Lower lobe of right lung (tissue), 2 donors: ENCODE measurements at regions not wholly inside any gene's neighbourhood (a gene's known extent, or its start where the extent isn't known, plus 50 kb on each side); places are given as distances from the start of the nearest gene placed in this dataset.

Experiments used
- ATAC-seq, 2 donors: fragments of 200-7000 bp; cut with Tn5 transposase; one replicate each; pipeline ENCODE4 v1.9.1; 2020 to 2022; ENCODE audit warnings: mild to moderate bottlenecking in 2 of 2, moderate library complexity in 2 of 2
- DNase-seq: peaks from one replicate; pipeline ENCODE4 v3.0.0-alpha.2; 2020
- H3K27ac ChIP-seq: fragments of 200-600 bp; one replicate; pipeline ENCODE4 v1.8.0; 2022
- H3K27me3 ChIP-seq: fragments of 200-600 bp; one replicate; pipeline ENCODE4 v1.8.0; 2022; ENCODE audit warnings: low read depth
- H3K36me3 ChIP-seq: fragments of 200-600 bp; one replicate; pipeline ENCODE4 v1.8.0; 2022; ENCODE audit warnings: mild to moderate bottlenecking
- H3K4me1 ChIP-seq: fragments of 200-600 bp; one replicate; pipeline ENCODE4 v1.8.0; 2022
- H3K4me3 ChIP-seq: fragments of 200-600 bp; one replicate; pipeline ENCODE4 v1.8.0; 2022; ENCODE audit warnings: mild to moderate bottlenecking
- H3K9me3 ChIP-seq: fragments of 200-600 bp; one replicate; pipeline ENCODE4 v1.8.0; 2022
- intact Hi-C: fragments of 100-400 bp; cut with DNase I; formaldehyde crosslinking; loops from one replicate; pipeline ENCODE4 v1.11.0; 2022
- TF ChIP-seq, protein P1 (sequence below): fragments of 200-600 bp; IDR thresholded peaks from one replicate; pipeline ENCODE4 v1.8.0; 2022; ENCODE audit warnings: antibody characterized with exemption, mild to moderate bottlenecking
- donor health status: DM: no; HTN: yes; CAD: no; lungs with severe emphysema.

- intact Hi-C loops = no loop called here
- ATAC-seq = no peak
- no peak for DNase-seq
- Histone ChIP-seq H3K4me3 (no peak overlapping the region), H3K4me1 (no peaks in the 10 kb centered on the region), H3K27ac (no peak overlapping the region), H3K9me3 (no peaks in the 10 kb centered on the region), H3K36me3 (no peaks in the 10 kb centered on the region), H3K27me3 (no peaks in the 10 kb centered on the region)
- TF ChIP-seq, protein P1, sequence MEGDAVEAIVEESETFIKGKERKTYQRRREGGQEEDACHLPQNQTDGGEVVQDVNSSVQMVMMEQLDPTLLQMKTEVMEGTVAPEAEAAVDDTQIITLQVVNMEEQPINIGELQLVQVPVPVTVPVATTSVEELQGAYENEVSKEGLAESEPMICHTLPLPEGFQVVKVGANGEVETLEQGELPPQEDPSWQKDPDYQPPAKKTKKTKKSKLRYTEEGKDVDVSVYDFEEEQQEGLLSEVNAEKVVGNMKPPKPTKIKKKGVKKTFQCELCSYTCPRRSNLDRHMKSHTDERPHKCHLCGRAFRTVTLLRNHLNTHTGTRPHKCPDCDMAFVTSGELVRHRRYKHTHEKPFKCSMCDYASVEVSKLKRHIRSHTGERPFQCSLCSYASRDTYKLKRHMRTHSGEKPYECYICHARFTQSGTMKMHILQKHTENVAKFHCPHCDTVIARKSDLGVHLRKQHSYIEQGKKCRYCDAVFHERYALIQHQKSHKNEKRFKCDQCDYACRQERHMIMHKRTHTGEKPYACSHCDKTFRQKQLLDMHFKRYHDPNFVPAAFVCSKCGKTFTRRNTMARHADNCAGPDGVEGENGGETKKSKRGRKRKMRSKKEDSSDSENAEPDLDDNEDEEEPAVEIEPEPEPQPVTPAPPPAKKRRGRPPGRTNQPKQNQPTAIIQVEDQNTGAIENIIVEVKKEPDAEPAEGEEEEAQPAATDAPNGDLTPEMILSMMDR = no peak
Observed at GRCh38 chr20:40072907-40073306, 616.1 kb downstream of the MAFB start.

GRCh38 chr20:40056171-40056570 lies 632.9 kb downstream of the MAFB start:
- no peak for ATAC-seq
- no peak for DNase-seq
- Histone ChIP-seq H3K27ac (no peak overlapping the region), H3K9me3 (no peaks in the 10 kb centered on the region), H3K4me1 (no peaks in the 10 kb centered on the region), H3K36me3 (no peaks in the 10 kb centered on the region), H3K27me3 (no peaks in the 10 kb centered on the region), H3K4me3 (no peak overlapping the region)
- intact Hi-C loops = no loop called here
- TF ChIP-seq, protein P1 = no peak

- no peak overlapping the region for H3K27ac ChIP-seq
- no peaks in the 10 kb centered on the region for H3K36me3 ChIP-seq
- no peak for ATAC-seq
- H3K4me3 ChIP-seq = no peak overlapping the region
- H3K9me3 ChIP-seq = no peaks in the 10 kb centered on the region
- no peak for DNase-seq
- intact Hi-C loops = no loop called here
- no peaks in the 10 kb centered on the region for H3K4me1 ChIP-seq
- TF ChIP-seq, protein P1 = no peak
- no peaks in the 10 kb centered on the region for H3K27me3 ChIP-seq
Observed at GRCh38 chr20:40055711-40056110, 633.3 kb downstream of the MAFB start.

GRCh38 chr20:40054311-40054710 lies 634.7 kb downstream of the MAFB start:
- ATAC-seq = no peak
- no peaks in the 10 kb centered on the region for H3K36me3 ChIP-seq
- H3K27ac ChIP-seq = no peak overlapping the region

GRCh38 chr20:40050596-40050995 lies 638.4 kb downstream of the MAFB start:
- Histone ChIP-seq H3K36me3 (no peaks in the 10 kb centered on the region), H3K27ac (no peak overlapping the region), H3K4me3 (no peak overlapping the region), H3K9me3 (no peaks in the 10 kb centered on the region), H3K4me1 (no peaks in the 10 kb centered on the region), H3K27me3 (no peaks in the 10 kb centered on the region)
- intact Hi-C loops = no loop called here
- ATAC-seq (no peak), DNase-seq (no peak)
- TF ChIP-seq, protein P1 = no peak

More at GRCh38 chr20:40054311-40054710, 634.7 kb downstream of the MAFB start:
- no peaks in the 10 kb centered on the region for H3K4me1 ChIP-seq
- no peak for DNase-seq
- intact Hi-C loops = no loop called here
- no peaks in the 10 kb centered on the region for H3K27me3 ChIP-seq
- no peak overlapping the region for H3K4me3 ChIP-seq
- no peaks in the 10 kb centered on the region for H3K9me3 ChIP-seq
- TF ChIP-seq, protein P1 = no peak

DNA sequence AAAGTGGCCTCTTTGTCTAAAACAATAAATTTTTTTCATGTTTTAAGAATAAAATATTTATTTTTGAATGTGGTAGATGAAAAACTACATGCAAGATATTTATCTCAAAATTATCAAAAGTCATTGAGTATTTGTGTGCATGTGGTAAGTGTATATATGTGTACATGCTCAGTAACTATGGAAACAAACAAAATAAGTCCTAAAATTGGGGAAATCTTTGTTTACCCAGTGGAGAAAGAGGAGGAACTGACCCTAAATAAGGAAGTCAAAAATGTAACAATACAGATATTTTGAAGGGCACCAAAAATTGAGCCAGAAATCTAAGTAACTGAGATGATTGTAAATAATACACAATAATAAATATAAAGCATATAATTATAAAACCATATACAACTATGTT lies 639.2 kb downstream of the MAFB start:
- TF ChIP-seq, protein P1 = no peak
- intact Hi-C loops = no loop called here
- Histone ChIP-seq H3K9me3 (no peaks in the 10 kb centered on the region), H3K36me3 (no peaks in the 10 kb centered on the region), H3K4me1 (no peaks in the 10 kb centered on the region), H3K27me3 (no peaks in the 10 kb centered on the region), H3K4me3 (no peak overlapping the region), H3K27ac (no peak overlapping the region)
- ATAC-seq = no peak
- DNase-seq = no peak
